ENCODE measurements at regions not wholly inside any gene's neighbourhood (a gene's known extent, or its start where the extent isn't known, plus 50 kb on each side); places are given as distances from the start of the nearest gene placed in this dataset.

GRCh38 chr2:208573569-208573968 lies 167.0 kb downstream of the PTH2R start:
- CTCF ChIA-PET, result no interaction called here
- WGBS (ENCODE audit: low lambda C conversion rate), result 44% methylated on average over 1 of the region's 1 CpG

GRCh38 chr2:208579678-208580077 lies 173.1 kb downstream of the PTH2R start:
- Histone ChIP-seq H3K9ac (no peak overlapping the region), H3K9me3 (no peaks in the 10 kb centered on the region), H2AFZ (ENCODE audit: low read depth) (no peak overlapping the region), H3F3A (replicated peaks; ENCODE audit: insufficient read depth) (no peaks in the 10 kb centered on the region), H3K27me3 (ENCODE audit: insufficient read depth) (no peaks in the 10 kb centered on the region), H3K36me3 (replicated peaks in 1 of 2; ENCODE audit: control insufficient read depth in 1 of 2, insufficient read depth in 2 of 2, low read length in 1 of 2) (no peaks in the 10 kb centered on the region), H4K20me1 (ENCODE audit: insufficient read depth) (no peaks in the 10 kb centered on the region), H3K27ac (ENCODE audit: low read depth in 2 of 2, low read length in 1 of 2) (no peak overlapping the region), H3K9me2 (no peaks in the 10 kb centered on the region), H3K4me1 (ENCODE audit: control insufficient read depth in 1 of 2, insufficient read depth in 2 of 2, low read depth in 1 of 2, low read length in 1 of 2) (peaks cover 0 to 2% of the 10 kb centered on the region in 2 experiments; a peak in 1 of 4 replicates), H3K4me3 (ENCODE audit: low read depth in 2 of 2, low read length in 1 of 2) (no peak overlapping the region), H3K79me2 (ENCODE audit: insufficient read depth) (no peaks in the 10 kb centered on the region), H3K4me2 (no peak overlapping the region)
- WGBS (ENCODE audit: low lambda C conversion rate), result 4% methylated on average over 1 of the region's 1 CpG
- TF ChIP-seq REST (IDR thresholded peaks at IDR 0.05; ENCODE audit: low read depth, low read length), result no peak
- no peak for TF ChIP-seq TCF12 (IDR thresholded peaks at IDR 0.05)
- TF ChIP-seq EZH2phosphoT487 (IDR thresholded peaks at IDR 0.05; ENCODE audit: borderline replicate concordance, low read depth), result no peak
- no peak for TF ChIP-seq PBX3 (IDR thresholded peaks at IDR 0.05)
- no peak for TF ChIP-seq IRF3 (IDR thresholded peaks at IDR 0.05; ENCODE audit: low read depth, low read length)
- TF ChIP-seq USF2 (IDR thresholded peaks at IDR 0.05; ENCODE audit: borderline replicate concordance, low read depth, low read length), result no peak
- TF ChIP-seq TEAD4 (IDR thresholded peaks at IDR 0.05; ENCODE audit: borderline replicate concordance, insufficient read depth), result no peak
- no peak for TF ChIP-seq NRF1 (IDR thresholded peaks at IDR 0.05; ENCODE audit: low read depth, low read length)
- no peak for TF ChIP-seq RFX5 (IDR thresholded peaks at IDR 0.05; ENCODE audit: low read length)
- no peak for TF ChIP-seq NFIC (IDR thresholded peaks at IDR 0.05; ENCODE audit: borderline replicate concordance)
- no peak for TF ChIP-seq FOXM1 (IDR thresholded peaks at IDR 0.05; ENCODE audit: low read depth)
- no peak for TF ChIP-seq RAD21 (IDR thresholded peaks at IDR 0.05; ENCODE audit: low read length)
- no peak for TF ChIP-seq MXI1 (IDR thresholded peaks at IDR 0.05; ENCODE audit: low read depth, low read length)
- no peak for TF ChIP-seq SMC3 (IDR thresholded peaks at IDR 0.05; ENCODE audit: low read depth, low read length)
- no peak for TF ChIP-seq SIN3A (IDR thresholded peaks at IDR 0.05; ENCODE audit: borderline replicate concordance, low read depth, low read length)
- TF ChIP-seq TAF1 (IDR thresholded peaks at IDR 0.05; ENCODE audit: borderline replicate concordance, low read depth, low read length), result no peak
- TF ChIP-seq JUND (IDR thresholded peaks at IDR 0.05), result no peak
- no peak for TF ChIP-seq MAX (IDR thresholded peaks at IDR 0.05; ENCODE audit: low read depth)
- no peak for TF ChIP-seq ZBTB33 (IDR thresholded peaks at IDR 0.05; ENCODE audit: borderline replicate concordance, low read depth)
- ChIA-PET POLR2A (no interaction called here), CTCF (no interaction called here)
- no peak for DNase-seq

More at GRCh38 chr2:208573569-208573968, 167.0 kb downstream of the PTH2R start:
- no peak overlapping the region for H3K27ac ChIP-seq (ENCODE audit: low read depth in 2 of 2, low read length in 1 of 2)
- no peaks in the 10 kb centered on the region for H3K27me3 ChIP-seq (ENCODE audit: insufficient read depth)
- no peaks in the 10 kb centered on the region for H3K9me3 ChIP-seq
- TF ChIP-seq FOXJ3 (CRISPR knock-in tag; IDR thresholded peaks at IDR 0.05), result no peak
- DNase-seq, result no peak
- H3K79me2 ChIP-seq (ENCODE audit: insufficient read depth), result no peaks in the 10 kb centered on the region
- no peaks in the 10 kb centered on the region for H4K20me1 ChIP-seq (ENCODE audit: insufficient read depth)
- no peaks in the 10 kb centered on the region for H3K4me1 ChIP-seq (ENCODE audit: control insufficient read depth in 1 of 2, insufficient read depth in 2 of 2, low read depth in 1 of 2, low read length in 1 of 2)
- H3F3A ChIP-seq (replicated peaks; ENCODE audit: insufficient read depth), result no peaks in the 10 kb centered on the region
- H3K9me2 ChIP-seq, result no peaks in the 10 kb centered on the region
- H3K36me3 ChIP-seq (replicated peaks in 1 of 2; ENCODE audit: control insufficient read depth in 1 of 2, insufficient read depth in 2 of 2, low read length in 1 of 2), result no peaks in the 10 kb centered on the region
- POLR2A ChIA-PET, result no interaction called here
- H2AFZ ChIP-seq (ENCODE audit: low read depth), result no peak overlapping the region
- H3K9ac ChIP-seq, result no peak overlapping the region
- no peak overlapping the region for H3K4me2 ChIP-seq
- no peak overlapping the region for H3K4me3 ChIP-seq (ENCODE audit: low read depth in 2 of 2, low read length in 1 of 2)

Measured in SK-N-SH (cell line).